ENCODE measurements at regions not wholly inside any gene's neighbourhood (a gene's known extent, or its start where the extent isn't known, plus 50 kb on each side); places are given as distances from the start of the nearest gene placed in this dataset.

DNA sequence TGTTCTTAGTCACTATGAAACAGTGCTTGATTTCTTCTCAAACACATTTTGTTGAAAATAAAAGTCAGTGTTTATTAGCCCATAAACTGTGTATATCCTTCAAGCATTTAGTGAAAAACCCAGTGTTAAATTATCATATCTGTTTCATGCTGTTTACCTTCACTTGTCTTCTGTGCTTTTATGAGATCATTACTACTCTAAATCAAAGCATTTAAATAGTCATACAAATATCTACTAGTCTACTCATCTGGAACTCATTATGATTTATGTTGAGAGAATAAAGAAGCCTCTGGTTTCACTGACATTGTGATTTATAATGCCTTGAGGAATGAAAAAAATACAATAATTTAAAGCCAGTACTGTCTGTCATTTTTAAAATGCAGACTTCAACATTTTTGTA is 366.5 kb downstream of the SLCO4C1 start:
- intact Hi-C loops (cut with DNase I; ENCODE audit: low total_unique reads), result no loop called here
- DNase-seq, result no peak
- no peak overlapping the region for H3K27ac ChIP-seq
- no peaks in the 10 kb centered on the region for H3K9me3 ChIP-seq
- no peaks in the 10 kb centered on the region for H3K27me3 ChIP-seq
- TF ChIP-seq POLR2A (IDR thresholded peaks at IDR 0.05), result no peak
- TF ChIP-seq, protein P1, sequence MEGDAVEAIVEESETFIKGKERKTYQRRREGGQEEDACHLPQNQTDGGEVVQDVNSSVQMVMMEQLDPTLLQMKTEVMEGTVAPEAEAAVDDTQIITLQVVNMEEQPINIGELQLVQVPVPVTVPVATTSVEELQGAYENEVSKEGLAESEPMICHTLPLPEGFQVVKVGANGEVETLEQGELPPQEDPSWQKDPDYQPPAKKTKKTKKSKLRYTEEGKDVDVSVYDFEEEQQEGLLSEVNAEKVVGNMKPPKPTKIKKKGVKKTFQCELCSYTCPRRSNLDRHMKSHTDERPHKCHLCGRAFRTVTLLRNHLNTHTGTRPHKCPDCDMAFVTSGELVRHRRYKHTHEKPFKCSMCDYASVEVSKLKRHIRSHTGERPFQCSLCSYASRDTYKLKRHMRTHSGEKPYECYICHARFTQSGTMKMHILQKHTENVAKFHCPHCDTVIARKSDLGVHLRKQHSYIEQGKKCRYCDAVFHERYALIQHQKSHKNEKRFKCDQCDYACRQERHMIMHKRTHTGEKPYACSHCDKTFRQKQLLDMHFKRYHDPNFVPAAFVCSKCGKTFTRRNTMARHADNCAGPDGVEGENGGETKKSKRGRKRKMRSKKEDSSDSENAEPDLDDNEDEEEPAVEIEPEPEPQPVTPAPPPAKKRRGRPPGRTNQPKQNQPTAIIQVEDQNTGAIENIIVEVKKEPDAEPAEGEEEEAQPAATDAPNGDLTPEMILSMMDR (IDR thresholded peaks at IDR 0.05), result no peak
- no peaks in the 10 kb centered on the region for H3K36me3 ChIP-seq
- no peaks in the 10 kb centered on the region for H3K4me1 ChIP-seq
- no peak overlapping the region for H3K4me3 ChIP-seq

DNA sequence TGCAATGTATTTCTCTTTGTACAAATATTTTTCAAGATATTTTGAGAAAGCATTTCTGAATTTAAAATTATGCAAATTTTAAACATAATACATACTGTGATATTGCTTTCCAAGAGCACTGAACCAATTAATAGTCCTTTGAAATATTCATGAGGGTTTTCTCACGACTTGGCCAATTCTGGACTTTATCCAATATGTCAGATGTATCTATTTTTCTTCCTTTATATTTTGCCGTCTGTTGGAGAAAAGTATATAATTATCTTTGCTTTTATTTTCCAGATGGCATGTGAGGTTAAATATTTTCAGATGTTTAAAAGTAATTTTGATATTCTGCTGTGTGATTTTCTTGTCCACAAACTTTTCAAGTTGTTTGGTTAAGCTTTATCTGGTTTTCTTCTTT is 378.9 kb downstream of the SLCO4C1 start:
- no peaks in the 10 kb centered on the region for H3K9me3 ChIP-seq
- no peak for TF ChIP-seq POLR2A (IDR thresholded peaks at IDR 0.05)
- TF ChIP-seq, protein P1 (IDR thresholded peaks at IDR 0.05), result no peak
- DNase-seq, result no peak
- H3K4me1 ChIP-seq, result no peaks in the 10 kb centered on the region
- intact Hi-C loops (cut with DNase I; ENCODE audit: low total_unique reads), result no loop called here
- no peaks in the 10 kb centered on the region for H3K27me3 ChIP-seq
- no peak overlapping the region for H3K4me3 ChIP-seq
- no peaks in the 10 kb centered on the region for H3K36me3 ChIP-seq
- H3K27ac ChIP-seq, result no peak overlapping the region

DNA sequence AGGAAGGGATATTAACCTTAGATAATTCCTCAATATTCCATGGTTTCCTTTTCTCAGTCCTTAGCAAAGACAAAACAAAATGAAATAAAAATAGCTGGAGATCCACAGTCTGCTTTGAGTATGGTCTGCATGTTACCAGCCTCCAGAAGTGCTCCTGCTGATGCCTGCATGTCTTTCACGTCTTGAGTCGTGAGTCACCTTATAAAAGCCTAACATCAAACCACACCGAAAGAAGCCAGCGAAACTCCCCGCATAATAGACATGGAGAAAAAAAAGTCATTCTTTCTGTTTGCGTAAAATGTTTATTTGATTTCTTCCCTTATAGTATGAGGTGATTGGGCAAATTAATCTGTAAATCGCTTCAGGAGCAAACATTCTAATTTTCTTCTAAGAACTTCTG is 380.5 kb downstream of the SLCO4C1 start:
- H3K27ac ChIP-seq, result no peak overlapping the region
- H3K9me3 ChIP-seq, result no peaks in the 10 kb centered on the region
- H3K4me3 ChIP-seq, result no peak overlapping the region
- no peak for DNase-seq
- TF ChIP-seq, protein P1 (IDR thresholded peaks at IDR 0.05), result no peak
- no peak for TF ChIP-seq POLR2A (IDR thresholded peaks at IDR 0.05)
- no peaks in the 10 kb centered on the region for H3K36me3 ChIP-seq
- H3K27me3 ChIP-seq, result no peaks in the 10 kb centered on the region
- H3K4me1 ChIP-seq, result no peaks in the 10 kb centered on the region
- intact Hi-C loops (cut with DNase I; ENCODE audit: low total_unique reads), result no loop called here

DNA sequence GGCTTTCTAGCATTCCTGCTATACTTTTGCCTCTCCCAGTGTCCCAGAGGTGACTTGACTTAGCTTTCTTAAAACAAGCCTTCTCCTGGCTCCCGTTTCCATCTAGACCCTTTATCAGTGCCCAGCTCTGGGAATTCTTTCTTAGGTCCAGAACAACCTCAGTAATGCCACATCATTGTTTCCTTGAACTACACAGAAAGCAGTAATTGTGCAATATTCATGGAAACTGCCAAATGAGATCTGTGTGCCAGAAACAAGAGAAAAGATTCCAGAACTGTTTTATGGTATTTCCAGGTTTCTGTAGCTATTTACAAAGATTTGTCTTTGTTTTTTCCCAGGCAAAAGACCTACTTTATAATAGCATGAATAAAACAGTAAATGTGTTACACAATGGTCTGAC is 391.3 kb downstream of the SLCO4C1 start:
- Histone ChIP-seq H3K36me3 (no peaks in the 10 kb centered on the region), H3K4me1 (no peaks in the 10 kb centered on the region), H3K27me3 (no peaks in the 10 kb centered on the region), H3K27ac (no peak overlapping the region), H3K9me3 (no peaks in the 10 kb centered on the region), H3K4me3 (no peak overlapping the region)
- DNase-seq, result no peak
- intact Hi-C loops (cut with DNase I; ENCODE audit: low total_unique reads), result no loop called here
- TF ChIP-seq, protein P1 (IDR thresholded peaks at IDR 0.05), result no peak
- no peak for TF ChIP-seq POLR2A (IDR thresholded peaks at IDR 0.05)

- no peak for DNase-seq
- TF ChIP-seq, protein P1 (IDR thresholded peaks at IDR 0.05), result no peak
- TF ChIP-seq POLR2A (IDR thresholded peaks at IDR 0.05), result no peak
- intact Hi-C loops (cut with DNase I; ENCODE audit: low total_unique reads), result no loop called here
- H3K27me3 ChIP-seq, result no peaks in the 10 kb centered on the region
- H3K36me3 ChIP-seq, result no peaks in the 10 kb centered on the region
- H3K4me1 ChIP-seq, result no peaks in the 10 kb centered on the region
- H3K9me3 ChIP-seq, result no peaks in the 10 kb centered on the region
- H3K27ac ChIP-seq, result no peak overlapping the region
- no peak overlapping the region for H3K4me3 ChIP-seq
These were observed 398.2 kb downstream of the SLCO4C1 start for GRCh38 chr5:101897914-101898313.

Data from uterus (tissue), 3 donors.